GM12872 (cell line): ENCODE measurements at regions not wholly inside any gene's neighbourhood (a gene's known extent, or its start where the extent isn't known, plus 50 kb on each side); places are given as distances from the start of the nearest gene placed in this dataset.

Experiments used
- CTCF ChIP-seq: IDR thresholded peaks from 3 replicates; pipeline ENCODE4 v1.5.1; 2011; ENCODE audit warnings: low read depth, mild to moderate bottlenecking, low read length, moderate library complexity; ENCODE audit not compliant: insufficient read depth

GRCh38 chr7:41187322-41187721 lies 515.6 kb downstream of the INHBA start:
- TF ChIP-seq CTCF: no peak

- no peak for TF ChIP-seq CTCF
Measured at GRCh38 chr7:41185851-41186250, 517.0 kb downstream of the INHBA start.

- TF ChIP-seq CTCF: no peak
Measured at GRCh38 chr7:41183741-41184140, 519.1 kb downstream of the INHBA start.

- TF ChIP-seq CTCF: no peak
Measured at GRCh38 chr7:41182782-41183181, 520.1 kb downstream of the INHBA start.

GRCh38 chr7:41175435-41175834 lies 527.5 kb downstream of the INHBA start:
- TF ChIP-seq CTCF: no peak

GRCh38 chr7:41174521-41174920 lies 528.4 kb downstream of the INHBA start:
- no peak for TF ChIP-seq CTCF

GRCh38 chr7:41170466-41170865 lies 532.4 kb downstream of the INHBA start:
- no peak for TF ChIP-seq CTCF

GRCh38 chr7:41169317-41169716 lies 533.6 kb downstream of the INHBA start:
- TF ChIP-seq CTCF: no peak
